GM12878 (cell line): ENCODE measurements at regions not wholly inside any gene's neighbourhood (a gene's known extent, or its start where the extent isn't known, plus 50 kb on each side); places are given as distances from the start of the nearest gene placed in this dataset.

Source experiments
- ATAC-seq: fragments of 200-7000 bp; cut with Tn5 transposase; 3 replicates; pipeline ENCODE4 v1.9.1; 2020; ENCODE audit warnings: mild to moderate bottlenecking, moderate library complexity
- BruUV-seq: library from RNA; stranded (reverse); fragments of 400-500 nt; replicated peaks from 2 replicates; lab custom pipeline; 2021; lab: Mats Ljungman, UMichigan
- CTCF ChIA-PET: fragments of 300-600 bp; sonication (Branson Sonifier 250); formaldehyde crosslinking; extraction: SDS; loops from one replicate; lab custom pipeline; 2021; ENCODE audit warnings: inconsistent platforms; lab: Yijun Ruan, JAX
- POLR2A ChIA-PET: fragments of 350-600 bp; formaldehyde crosslinking; extraction: SDS; loops from one replicate; lab custom pipeline; 2021; ENCODE audit warnings: inconsistent platforms; lab: Charles Lee
- RAD21 ChIA-PET: fragments of 300-600 bp; sonication (Branson Sonifier 250); formaldehyde crosslinking; loops from one replicate; lab custom pipeline; 2023; ENCODE audit warnings: antibody characterized with exemption; ENCODE audit not compliant: unreplicated experiment; lab: Charles Lee
- SMC1A ChIA-PET: fragments of 300-600 bp; sonication (Branson Sonifier 250); formaldehyde crosslinking; loops from one replicate; lab custom pipeline; 2023; ENCODE audit not compliant: unreplicated experiment, uncharacterized antibody; lab: Charles Lee
- DNase-seq: peaks from one replicate; pipeline ENCODE4 v3.0.0-alpha.2; 2011; ENCODE audit warnings: low read depth, low spot score
- FAIRE-seq: peaks from 3 replicates; lab custom pipeline; 2011; peaks lifted over from hg19 to GRCh38; lab: Jason Lieb, UNC
- H2AFZ ChIP-seq: 2 replicates; pipeline ENCODE4 v1.6.0; 2011; ENCODE audit warnings: low read depth, low read length, control low read depth; ENCODE audit not compliant: control insufficient read depth
- H3K27ac ChIP-seq: 2 replicates; pipeline ENCODE4 v1.5.1; 2011; ENCODE audit warnings: control low read depth; ENCODE audit not compliant: control insufficient read depth, insufficient read depth
- H3K27me3 ChIP-seq, 2 experiments: replicated peaks in 1 of 2; 2 replicates each; pipeline versions ENCODE4 v1.6.0 to v1.6.1; 2011; ENCODE audit warnings: low read length in 1 of 2; ENCODE audit not compliant: control insufficient read depth in 2 of 2, insufficient read depth in 2 of 2
- H3K36me3 ChIP-seq, 2 experiments: 2 replicates each; pipeline ENCODE4 v1.5.1; 2011; ENCODE audit warnings: low read length in 1 of 2; ENCODE audit not compliant: control insufficient read depth in 2 of 2, insufficient read depth in 2 of 2
- H3K4me1 ChIP-seq: 2 replicates; pipeline ENCODE4 v1.6.1; 2011; ENCODE audit warnings: mild to moderate bottlenecking, low read length, moderate library complexity, mixed read lengths; ENCODE audit not compliant: control insufficient read depth, insufficient read depth
- H3K4me2 ChIP-seq: 2 replicates; pipeline ENCODE4 v1.6.0; 2011; ENCODE audit warnings: control low read depth; ENCODE audit not compliant: control insufficient read depth, insufficient read depth
- H3K4me3 ChIP-seq: fragments of 200-600 bp; sonication (generic); 2 replicates; pipeline ENCODE4 v1.5.1; 2016
- H3K79me2 ChIP-seq: 2 replicates; pipeline ENCODE4 v1.6.0; 2011; ENCODE audit warnings: low read length; ENCODE audit not compliant: control insufficient read depth, insufficient read depth
- H3K9ac ChIP-seq: 2 replicates; pipeline ENCODE4 v1.8.0; 2011; ENCODE audit warnings: low read length, control low read depth, mixed read lengths; ENCODE audit not compliant: control insufficient read depth, insufficient read depth
- H3K9me3 ChIP-seq: replicated peaks from 3 replicates; pipeline ENCODE4 v1.5.1; 2011; ENCODE audit warnings: mild to moderate bottlenecking, low read length; ENCODE audit not compliant: control insufficient read depth, insufficient read depth
- H4K20me1 ChIP-seq: 2 replicates; pipeline ENCODE4 v1.6.0; 2011; ENCODE audit not compliant: control insufficient read depth, insufficient read depth
- CREM ChIP-seq: IDR thresholded peaks from 2 replicates; pipeline ENCODE4 v1.6.1; 2014; ENCODE audit warnings: antibody characterized with exemption, low read depth
- FOS ChIP-seq: IDR thresholded peaks from 3 replicates; pipeline ENCODE4 v1.6.1; 2011; ENCODE audit warnings: borderline replicate concordance; ENCODE audit not compliant: insufficient read length; ENCODE audit errors: extremely low read depth
- FOXK2 ChIP-seq: fragments of 450-650 bp; IDR thresholded peaks from 2 replicates; pipeline ENCODE4 v1.6.1; 2017; ENCODE audit warnings: mild to moderate bottlenecking, moderate library complexity
- GABPA ChIP-seq: IDR thresholded peaks from 2 replicates; pipeline ENCODE4 v1.6.1; 2014; ENCODE audit warnings: antibody characterized with exemption, low read depth, mild to moderate bottlenecking, inconsistent platforms
- TCF7 ChIP-seq: IDR thresholded peaks from 2 replicates; pipeline ENCODE4 v1.6.1; 2014; ENCODE audit warnings: antibody characterized with exemption, borderline replicate concordance
- WGBS: methylation state at CpG from one replicate; pipeline ENCODE4 v1.1.6; 2016; ENCODE audit warnings: low lambda C conversion rate; ENCODE audit not compliant: insufficient replicate concordance, insufficient coverage; ENCODE audit errors: missing lambda C conversion rate; 5-methylcytosine and 5-hydroxymethylcytosine counted together
- in situ Hi-C: fragments of 300-500 bp; cut with MboI; formaldehyde crosslinking; loops from 9 replicates; pipeline ENCODE4 v1.14.3; 2018; ENCODE audit warnings: mixed read lengths
- intact Hi-C: fragments of 100-400 bp; cut with micrococcal nuclease; formaldehyde crosslinking; loops from one replicate; pipeline ENCODE4 v1.14.2; 2022; ENCODE audit not compliant: unreplicated experiment
- TF ChIP-seq, protein P1 (sequence below): fragments of 450-650 bp; IDR thresholded peaks from 2 replicates; pipeline ENCODE4 v1.6.1; 2017; ENCODE audit warnings: mild to moderate bottlenecking, moderate library complexity
- TF ChIP-seq, protein P2 (sequence below): fragments of 450-650 bp; IDR thresholded peaks from 2 replicates; pipeline ENCODE4 v1.6.1; 2017; ENCODE audit warnings: mild to moderate bottlenecking, moderate library complexity

DNA sequence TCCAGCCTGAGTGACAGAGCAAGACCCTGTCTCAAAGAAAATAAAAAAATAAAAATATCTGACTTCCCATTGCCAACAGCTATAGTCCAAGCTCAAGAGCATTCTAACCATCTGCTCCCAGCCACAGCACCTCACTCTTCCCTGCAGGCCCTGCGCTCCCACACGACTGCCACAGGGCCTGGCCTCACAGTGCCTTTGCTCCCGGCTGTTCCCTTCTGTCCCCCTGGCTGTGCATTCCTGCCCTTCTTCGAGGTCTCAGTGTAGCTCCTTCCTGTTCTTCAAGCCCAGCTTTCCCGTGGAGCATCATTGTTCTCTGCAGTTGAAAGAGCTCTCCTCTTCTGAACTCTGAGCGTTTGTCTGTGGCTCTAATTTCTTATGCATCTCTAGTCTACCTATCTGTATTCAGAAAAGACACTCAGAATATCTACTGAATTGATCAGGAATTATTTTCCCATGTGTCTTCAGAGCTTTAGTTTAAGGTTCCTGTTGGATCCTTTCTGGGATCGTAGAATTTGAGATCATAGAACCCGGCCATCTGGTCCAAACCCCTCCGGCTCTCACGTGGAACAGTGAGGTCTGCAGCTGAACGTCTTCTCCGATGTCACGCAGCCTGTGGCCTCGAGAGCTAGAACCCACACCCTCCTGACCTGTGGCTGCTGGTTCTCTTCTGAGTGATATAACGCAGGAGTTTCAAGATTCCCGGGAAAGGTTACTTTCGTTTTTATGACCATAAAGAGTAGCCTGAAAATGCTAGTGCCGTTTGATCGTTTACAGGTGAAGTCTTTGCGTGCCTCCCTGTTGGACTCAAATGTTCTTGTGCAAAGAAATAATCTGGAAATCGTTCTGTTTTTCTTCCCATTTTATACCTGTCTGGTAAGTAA lies 54.4 kb downstream of the DOP1B start (continued):
- TF ChIP-seq, protein P1, sequence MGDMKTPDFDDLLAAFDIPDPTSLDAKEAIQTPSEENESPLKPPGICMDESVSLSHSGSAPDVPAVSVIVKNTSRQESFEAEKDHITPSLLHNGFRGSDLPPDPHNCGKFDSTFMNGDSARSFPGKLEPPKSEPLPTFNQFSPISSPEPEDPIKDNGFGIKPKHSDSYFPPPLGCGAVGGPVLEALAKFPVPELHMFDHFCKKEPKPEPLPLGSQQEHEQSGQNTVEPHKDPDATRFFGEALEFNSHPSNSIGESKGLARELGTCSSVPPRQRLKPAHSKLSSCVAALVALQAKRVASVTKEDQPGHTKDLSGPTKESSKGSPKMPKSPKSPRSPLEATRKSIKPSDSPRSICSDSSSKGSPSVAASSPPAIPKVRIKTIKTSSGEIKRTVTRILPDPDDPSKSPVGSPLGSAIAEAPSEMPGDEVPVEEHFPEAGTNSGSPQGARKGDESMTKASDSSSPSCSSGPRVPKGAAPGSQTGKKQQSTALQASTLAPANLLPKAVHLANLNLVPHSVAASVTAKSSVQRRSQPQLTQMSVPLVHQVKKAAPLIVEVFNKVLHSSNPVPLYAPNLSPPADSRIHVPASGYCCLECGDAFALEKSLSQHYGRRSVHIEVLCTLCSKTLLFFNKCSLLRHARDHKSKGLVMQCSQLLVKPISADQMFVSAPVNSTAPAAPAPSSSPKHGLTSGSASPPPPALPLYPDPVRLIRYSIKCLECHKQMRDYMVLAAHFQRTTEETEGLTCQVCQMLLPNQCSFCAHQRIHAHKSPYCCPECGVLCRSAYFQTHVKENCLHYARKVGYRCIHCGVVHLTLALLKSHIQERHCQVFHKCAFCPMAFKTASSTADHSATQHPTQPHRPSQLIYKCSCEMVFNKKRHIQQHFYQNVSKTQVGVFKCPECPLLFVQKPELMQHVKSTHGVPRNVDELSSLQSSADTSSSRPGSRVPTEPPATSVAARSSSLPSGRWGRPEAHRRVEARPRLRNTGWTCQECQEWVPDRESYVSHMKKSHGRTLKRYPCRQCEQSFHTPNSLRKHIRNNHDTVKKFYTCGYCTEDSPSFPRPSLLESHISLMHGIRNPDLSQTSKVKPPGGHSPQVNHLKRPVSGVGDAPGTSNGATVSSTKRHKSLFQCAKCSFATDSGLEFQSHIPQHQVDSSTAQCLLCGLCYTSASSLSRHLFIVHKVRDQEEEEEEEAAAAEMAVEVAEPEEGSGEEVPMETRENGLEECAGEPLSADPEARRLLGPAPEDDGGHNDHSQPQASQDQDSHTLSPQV, result no peak

DNA sequence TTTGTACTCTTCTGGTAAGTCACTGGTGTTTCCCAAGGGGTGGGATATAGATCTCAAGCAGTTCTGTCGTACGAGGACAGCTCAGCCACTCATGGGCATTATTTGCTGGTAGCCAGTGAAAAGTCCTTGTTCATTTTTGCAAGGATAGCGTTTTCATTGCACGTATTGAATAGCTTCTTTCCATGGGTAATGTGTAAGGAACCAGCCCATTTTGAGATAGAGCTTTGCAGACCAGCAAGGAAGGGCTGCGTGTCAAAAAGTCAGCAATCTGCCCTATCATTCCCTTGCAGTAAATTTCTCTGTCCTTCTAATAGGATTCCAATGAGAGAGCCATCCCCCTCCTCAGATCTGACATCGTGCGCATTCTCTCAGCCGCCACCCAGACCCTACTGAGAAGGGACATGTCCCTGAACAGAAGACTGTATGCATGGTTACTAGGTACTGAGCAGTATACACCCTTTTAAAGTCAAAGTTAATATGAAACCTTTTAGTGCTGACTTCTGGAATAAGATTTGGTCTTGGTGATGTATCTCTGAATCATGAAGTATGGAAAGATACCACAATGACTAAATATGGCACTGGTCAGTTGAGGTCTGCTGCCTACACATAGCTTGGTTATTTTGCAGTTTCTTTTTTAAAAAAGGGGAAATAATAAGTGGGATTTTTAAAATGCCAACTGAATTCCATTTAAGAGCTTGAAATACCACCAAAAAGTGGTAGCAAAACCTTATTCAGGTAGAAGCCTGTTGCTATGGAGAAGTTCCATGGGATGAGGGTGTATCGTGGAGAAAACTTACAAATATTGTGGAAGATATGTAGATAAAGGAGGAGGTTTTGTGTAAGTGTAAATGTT lies 55.3 kb downstream of the DOP1B start:
- CTCF ChIA-PET, result interaction anchor here (1.7 to 5.6 kb wide), 5 partner anchors 11 to 125 kb away, joined by 8 to 45 read pairs (median 10); partner anchors contain the start of gene MORC3

More for the DNA sequence above, 55.3 kb downstream of the DOP1B start:
- WGBS, result 85% methylated on average over 9 of the region's 9 CpGs
- no peaks in the 10 kb centered on the region for H4K20me1 ChIP-seq
- H3K4me1 ChIP-seq, result no peaks in the 10 kb centered on the region
- SMC1A ChIA-PET, result interaction anchor here (0.9 to 2.9 kb wide), 8 partner anchors 8 to 121 kb away, joined by 3 to 15 read pairs (median 3); no protein-coding TSS in a partner anchor
- DNase-seq, result no peak
- H2AFZ ChIP-seq, result no peak overlapping the region
- no TSS peak for BruUV-seq
- in situ Hi-C loops (no loop called here), intact Hi-C loops (no loop called here)
- no peak for FAIRE-seq
- no peak overlapping the region for H3K9ac ChIP-seq
- no peaks in the 10 kb centered on the region for H3K27me3 ChIP-seq
- no peak; the same call in 2 of the 3 replicates for ATAC-seq
- H3K9me3 ChIP-seq, result no peaks in the 10 kb centered on the region
- no peaks in the 10 kb centered on the region for H3K79me2 ChIP-seq
- TF ChIP-seq, protein P2, sequence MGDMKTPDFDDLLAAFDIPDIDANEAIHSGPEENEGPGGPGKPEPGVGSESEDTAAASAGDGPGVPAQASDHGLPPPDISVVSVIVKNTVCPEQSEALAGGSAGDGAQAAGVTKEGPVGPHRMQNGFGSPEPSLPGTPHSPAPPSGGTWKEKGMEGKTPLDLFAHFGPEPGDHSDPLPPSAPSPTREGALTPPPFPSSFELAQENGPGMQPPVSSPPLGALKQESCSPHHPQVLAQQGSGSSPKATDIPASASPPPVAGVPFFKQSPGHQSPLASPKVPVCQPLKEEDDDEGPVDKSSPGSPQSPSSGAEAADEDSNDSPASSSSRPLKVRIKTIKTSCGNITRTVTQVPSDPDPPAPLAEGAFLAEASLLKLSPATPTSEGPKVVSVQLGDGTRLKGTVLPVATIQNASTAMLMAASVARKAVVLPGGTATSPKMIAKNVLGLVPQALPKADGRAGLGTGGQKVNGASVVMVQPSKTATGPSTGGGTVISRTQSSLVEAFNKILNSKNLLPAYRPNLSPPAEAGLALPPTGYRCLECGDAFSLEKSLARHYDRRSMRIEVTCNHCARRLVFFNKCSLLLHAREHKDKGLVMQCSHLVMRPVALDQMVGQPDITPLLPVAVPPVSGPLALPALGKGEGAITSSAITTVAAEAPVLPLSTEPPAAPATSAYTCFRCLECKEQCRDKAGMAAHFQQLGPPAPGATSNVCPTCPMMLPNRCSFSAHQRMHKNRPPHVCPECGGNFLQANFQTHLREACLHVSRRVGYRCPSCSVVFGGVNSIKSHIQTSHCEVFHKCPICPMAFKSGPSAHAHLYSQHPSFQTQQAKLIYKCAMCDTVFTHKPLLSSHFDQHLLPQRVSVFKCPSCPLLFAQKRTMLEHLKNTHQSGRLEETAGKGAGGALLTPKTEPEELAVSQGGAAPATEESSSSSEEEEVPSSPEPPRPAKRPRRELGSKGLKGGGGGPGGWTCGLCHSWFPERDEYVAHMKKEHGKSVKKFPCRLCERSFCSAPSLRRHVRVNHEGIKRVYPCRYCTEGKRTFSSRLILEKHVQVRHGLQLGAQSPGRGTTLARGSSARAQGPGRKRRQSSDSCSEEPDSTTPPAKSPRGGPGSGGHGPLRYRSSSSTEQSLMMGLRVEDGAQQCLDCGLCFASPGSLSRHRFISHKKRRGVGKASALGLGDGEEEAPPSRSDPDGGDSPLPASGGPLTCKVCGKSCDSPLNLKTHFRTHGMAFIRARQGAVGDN, result no peak
- no peak for TF ChIP-seq TCF7
- no peak for TF ChIP-seq CREM
- no peak for TF ChIP-seq FOXK2
- TF ChIP-seq FOS, result no peak
- no peak for TF ChIP-seq GABPA
- POLR2A ChIA-PET, result interaction anchor here (1.0 kb wide), 1 partner anchor 31 kb away, joined by 3 read pairs; no protein-coding TSS in a partner anchor
- RAD21 ChIA-PET, result interaction anchor here (0.6 to 2.7 kb wide), 4 partner anchors 9 to 121 kb away, joined by 3 to 8 read pairs (median 4); partner anchors contain the start of gene MORC3
- H3K36me3 ChIP-seq, result no peaks in the 10 kb centered on the region
- H3K4me3 ChIP-seq, result no peak overlapping the region
- H3K27ac ChIP-seq, result no peak overlapping the region
- H3K4me2 ChIP-seq, result no peak overlapping the region
